ENCODE measurements at regions not wholly inside any gene's neighbourhood (a gene's known extent, or its start where the extent isn't known, plus 50 kb on each side); places are given as distances from the start of the nearest gene placed in this dataset.

DNA sequence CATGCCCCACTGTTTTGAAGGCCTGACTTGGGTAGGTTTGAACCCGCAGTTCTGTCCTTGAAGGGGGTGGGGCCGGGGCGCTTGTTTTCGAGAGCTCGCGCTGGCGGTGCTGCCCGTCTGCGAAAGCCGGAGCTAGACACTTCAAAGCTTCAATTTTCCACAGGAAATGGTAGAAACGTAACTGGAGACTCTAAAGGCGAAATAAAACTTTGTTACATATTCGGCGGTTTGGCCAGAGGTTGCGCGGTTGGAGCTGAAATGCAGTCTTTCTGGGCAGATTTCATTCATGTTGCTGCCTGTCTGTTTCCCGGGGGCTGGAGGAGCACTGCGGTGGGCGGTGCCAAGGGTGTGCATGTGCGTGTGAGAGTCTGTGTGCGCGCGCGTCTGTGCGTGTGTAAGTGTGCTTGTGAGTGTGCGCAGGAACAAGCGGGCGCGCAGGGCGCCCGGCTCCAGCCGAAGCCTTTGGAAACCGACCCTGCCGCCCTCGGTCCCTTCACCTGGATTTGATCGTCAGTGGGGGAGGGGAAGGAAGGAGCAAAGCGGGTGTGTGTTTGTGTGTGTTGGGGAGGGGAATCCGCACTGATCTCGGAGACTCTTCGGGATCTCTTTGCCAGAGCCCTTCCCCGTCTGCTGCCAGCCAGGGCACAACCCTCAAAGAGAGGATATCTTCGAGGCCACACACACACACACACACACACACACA, 227.7 kb upstream of the CRY1 start:
- DNase-seq, result peak; percentile 15

DNA sequence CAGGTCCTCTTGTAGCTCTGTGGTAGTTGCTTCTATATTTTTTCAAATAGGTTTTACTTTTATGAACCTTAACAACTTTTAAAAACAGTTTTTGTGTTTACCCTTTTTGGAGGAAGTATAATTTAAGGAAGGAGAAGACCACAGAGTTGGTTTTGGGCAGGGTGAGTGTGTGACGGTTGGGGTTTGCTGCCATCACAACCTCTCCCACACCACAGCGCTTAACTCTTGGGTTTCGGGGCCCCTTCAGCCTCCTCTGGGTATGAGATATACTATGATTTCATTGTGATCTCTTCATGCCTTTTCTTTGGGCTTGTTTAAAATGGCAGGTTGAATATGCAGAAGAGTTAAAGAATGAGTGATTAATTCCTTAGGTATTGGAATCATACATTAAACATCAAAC, 228.7 kb upstream of the CRY1 start:
- DNase-seq, result no peak

DNA sequence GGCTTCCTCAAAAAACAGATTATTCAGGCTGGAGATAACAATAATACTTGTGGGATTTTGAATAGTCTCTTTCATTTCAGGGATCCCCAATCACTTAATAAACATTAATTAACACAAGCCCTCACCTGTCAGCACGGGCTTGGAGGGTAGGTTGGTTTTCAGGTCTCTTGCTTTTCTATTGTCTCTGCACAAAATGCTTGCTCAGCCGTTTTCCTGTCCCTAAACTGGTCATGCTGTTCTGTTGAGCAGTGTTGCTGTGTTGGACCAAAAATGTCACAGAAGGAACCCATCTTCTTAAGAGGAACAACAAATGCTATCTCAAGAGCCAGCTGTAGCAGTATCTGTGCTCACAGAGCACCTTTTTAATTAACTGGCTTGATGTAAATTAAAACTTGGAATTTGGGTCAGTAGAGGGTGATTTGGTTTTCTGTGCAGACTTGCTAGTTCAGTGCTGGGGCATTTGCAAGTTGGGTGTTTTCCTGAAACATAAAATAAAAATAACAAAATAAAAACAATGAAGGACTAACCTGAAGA, 231.8 kb upstream of the CRY1 start:
- no peak for DNase-seq

DNA sequence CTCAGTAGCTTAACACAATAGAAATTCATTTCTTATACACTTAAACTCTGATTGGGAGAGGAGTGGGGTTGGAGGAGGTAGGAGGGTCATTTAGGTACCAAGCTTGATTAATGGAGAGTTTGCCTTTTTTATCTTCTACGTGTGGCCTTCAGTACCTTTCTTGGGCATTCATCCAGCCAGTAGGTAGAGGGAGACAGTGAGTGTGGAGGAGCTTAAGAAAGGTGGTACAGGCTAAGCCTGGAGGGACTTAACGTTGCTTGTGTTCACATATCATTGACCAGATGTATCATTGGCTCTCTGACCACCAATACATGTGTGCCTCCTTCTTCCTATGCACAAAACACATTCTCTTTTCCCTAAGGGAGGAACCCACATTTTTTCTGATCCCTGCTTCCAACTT, 232.9 kb upstream of the CRY1 start:
- DNase-seq, result no peak

DNA sequence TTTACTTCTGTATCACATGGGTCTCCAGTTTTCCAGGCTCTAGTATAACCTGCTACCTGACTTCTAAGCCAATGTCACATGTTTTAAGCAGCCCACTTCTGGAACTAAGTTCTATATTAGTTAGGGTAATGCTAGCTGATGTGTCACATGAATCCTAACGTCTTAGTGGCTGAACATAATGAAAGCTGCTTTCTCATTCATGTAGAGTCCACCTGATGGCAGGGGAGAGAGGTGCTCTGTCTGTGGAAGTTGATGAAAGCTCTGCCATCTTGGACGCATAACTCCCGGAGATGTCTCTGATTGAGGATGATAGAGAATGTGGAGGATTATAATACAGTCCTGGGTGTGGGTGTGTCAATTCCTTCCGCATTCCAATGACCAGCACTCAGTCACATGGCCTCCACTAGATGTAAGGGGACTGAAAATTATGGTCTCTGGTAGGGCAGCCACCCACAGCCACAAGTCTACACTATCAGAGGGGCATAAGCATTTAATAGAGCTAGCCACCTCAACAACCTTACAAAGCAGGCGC, 234.4 kb upstream of the CRY1 start:
- no peak for DNase-seq

DNA sequence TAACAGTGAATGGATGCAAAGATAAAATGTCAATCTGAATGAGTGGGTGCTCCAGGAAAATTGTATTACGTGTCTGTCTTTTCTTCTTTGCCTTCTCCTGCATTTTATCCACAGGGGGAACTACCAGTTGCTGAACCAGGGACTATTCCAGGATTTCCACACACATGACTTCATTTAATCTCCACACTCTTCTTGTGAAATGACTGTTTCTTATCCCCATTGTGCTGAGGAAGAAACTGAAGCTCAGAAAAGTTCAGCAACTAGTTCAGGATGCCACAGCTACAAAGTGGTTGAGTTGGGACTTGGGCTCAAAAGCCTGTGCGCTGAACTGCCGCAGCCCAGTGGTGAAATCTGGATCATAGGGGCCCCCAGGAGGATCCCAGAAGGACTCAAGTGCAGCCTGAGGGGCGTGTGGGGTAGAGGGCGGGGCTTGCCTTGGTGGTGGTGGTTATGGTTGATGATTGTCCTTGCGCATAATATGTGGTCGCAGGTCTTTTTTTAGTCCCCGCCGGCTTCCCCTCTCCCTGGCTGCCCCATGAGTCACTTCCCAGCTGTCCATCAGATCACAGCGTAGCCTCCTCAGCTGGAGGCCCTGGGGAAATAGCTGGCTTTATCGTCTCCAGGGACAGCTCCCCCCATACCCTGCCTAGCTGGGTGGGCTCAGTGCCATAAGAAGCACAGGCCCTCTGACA, 235.2 kb upstream of the CRY1 start:
- no peak for DNase-seq

DNA sequence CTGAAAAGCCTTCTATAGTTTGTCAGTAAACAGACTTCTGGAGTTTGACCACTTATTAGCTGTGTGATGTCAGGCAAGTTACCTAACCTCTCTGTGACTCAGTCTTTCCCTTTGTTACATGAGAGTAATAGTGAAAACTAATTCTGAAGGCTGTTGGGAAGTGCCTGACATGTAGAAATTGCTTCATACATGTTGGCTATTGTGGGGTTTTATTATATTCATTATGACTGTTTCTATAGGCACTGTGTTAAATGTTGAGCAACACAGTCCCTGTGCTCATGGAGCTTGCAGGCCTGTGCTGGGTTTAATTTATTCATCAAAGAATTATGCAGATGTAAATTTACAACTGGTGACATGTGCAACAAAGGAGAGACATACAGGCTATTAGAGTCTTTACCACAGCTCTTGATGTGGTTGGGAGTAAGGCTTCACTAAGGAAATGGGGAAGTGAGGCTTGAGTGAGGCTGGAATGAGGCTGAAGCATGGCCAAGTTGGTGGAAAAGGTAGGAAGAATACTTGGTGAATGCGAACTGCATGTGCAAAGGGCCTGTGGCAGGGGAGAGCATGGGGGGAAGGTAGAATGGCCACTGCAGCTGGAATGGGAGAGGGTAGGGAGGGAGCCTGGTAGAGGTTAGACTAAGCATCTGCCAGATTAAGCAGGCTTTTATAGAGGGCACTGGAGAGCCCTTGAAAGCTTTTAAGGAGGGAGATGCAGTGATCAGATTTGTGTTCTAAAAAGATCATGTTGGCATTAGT, 236.4 kb upstream of the CRY1 start:
- DNase-seq, result no peak

DNA sequence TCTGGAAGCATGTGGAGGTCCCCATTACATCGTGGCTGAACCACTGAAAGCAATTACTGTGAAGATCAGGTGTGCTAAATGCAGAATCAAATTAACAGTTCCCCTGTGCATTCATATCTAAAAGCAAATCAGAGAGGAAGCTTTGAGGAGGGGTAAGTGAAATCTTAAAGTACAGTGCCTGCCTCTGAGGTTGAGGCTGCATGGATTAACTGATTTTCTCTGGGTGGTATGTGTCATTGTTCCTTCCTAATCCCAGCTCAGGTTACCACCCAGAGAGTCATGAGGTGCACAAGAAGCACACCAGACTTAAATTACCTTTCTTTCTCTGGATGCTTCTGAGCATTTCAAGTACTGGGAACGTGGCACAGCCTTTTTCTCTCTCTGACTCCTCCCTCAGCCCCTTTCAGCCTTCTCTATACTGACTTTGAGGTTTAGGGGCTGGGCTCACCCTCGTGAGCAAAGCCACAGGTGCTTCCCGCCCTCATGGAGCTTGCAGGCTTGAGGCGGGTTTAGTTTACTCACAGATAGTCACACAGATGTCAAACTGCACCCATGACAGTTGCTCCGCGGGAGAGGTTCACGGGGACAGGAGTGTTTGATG, 237.6 kb upstream of the CRY1 start:
- no peak for DNase-seq

DNA sequence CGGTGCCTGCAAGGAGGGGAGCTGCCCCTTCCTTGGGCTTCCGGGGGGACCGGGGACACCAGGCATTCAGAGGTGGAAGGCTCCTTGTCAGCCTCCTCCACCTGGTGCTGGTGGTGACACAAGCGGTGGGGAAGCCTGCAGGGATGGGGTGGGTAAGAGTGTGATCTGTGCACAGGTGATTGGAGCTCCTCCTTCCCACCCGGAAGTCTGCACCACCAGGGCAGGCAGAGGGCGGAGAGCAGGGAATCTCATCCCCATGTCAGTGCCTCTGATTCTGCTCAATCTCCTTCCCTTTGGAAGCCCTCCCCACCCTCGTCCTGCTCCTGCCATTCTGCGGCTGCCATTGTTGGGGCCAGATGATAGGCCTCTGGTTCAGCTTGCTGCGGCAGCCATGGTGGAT, 238.1 kb upstream of the CRY1 start:
- DNase-seq, result no peak

DNA sequence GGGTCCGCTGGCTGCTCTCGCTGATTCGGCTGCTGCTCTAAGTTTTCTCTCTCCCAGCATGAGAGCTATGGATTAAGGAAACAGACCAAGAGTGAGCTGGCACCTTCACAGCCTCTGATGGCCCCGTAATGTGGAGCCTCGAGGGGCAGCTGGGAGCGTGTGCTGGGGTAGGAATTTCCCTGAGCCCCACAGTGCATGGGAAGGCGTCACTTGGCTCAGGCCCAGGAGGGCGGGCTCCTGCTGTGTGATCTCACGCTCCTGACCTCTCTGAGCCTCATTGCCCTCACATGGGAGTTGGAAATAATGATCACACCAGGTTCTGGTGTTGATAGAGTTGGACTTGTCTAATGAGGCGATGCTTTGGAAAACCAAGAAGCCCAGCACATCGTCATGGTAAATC, 238.6 kb upstream of the CRY1 start:
- DNase-seq, result no peak

DNA sequence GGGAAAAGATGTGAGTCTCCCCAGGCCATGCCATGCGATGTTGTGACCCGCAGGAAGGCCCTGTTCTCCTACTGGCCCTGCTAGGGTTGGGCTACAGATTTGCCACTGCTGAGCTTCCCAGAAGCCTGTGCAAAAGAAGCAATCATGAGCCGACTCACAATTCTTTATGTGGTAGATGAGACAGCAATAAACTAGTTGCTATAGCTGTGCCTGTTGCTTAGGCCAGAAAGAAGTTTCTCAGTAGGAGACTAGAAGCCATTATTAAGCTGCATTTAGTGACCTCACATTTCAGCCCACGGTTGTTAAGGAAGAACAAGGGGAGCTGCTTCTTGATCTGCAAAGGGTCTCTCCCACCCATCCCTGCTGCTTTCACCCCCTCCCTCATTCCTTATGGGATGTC, 239.4 kb upstream of the CRY1 start:
- DNase-seq, result no peak

DNA sequence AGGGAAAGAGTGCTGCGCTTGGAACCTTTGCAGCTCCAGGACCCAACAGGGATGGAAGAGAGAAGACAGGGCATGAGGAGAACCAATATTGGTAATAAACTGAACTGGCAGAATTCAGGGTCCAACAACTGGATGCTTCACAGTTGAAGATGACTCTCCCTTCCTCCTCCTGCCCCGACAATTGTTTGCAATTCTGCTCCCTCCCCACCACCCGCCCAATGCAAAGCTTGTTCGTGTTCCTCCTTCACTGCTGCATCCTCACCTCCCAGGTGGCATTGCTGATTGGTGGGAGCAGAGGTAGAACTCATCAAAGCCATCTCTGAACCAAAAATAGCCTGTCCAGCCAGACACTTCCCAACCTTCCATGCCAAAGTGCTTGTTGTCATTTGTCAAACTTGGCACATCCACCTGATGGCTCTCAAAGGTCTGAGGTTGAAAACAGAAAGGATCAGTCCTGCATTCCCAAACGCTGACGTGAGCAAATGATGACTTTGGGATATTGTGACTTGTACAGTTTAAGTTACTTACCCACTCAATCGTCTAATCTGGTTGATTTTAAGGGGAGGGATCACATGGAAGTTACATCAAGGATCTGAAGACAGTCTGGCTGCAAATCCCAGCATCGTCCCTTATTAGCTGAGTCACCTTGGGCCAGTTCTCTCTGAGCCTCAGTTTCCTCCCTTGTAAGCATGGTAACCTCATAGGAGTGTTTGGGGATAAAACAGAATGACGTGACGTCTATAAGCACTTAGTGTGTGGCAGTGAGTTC, 242.6 kb upstream of the CRY1 start:
- DNase-seq, result no peak

DNA sequence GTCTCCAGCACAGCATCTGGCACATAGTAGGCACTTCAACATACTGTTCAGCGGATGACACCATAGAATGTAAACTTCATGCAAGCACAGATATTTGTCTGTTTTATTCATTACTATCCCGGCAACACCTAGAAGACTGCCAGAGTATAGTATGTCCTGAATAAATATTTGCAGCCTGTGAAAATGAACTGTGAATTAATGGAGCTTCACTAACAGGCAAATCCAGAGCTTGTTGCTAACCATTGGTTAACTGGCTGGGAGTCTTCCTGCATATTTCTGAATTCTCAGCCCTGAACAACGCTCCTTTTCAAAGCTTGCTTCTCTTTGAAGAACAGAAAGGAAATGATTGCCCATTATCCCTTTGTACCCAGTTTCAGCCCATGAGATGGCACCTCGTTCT, 243.3 kb upstream of the CRY1 start:
- DNase-seq, result no peak

DNA sequence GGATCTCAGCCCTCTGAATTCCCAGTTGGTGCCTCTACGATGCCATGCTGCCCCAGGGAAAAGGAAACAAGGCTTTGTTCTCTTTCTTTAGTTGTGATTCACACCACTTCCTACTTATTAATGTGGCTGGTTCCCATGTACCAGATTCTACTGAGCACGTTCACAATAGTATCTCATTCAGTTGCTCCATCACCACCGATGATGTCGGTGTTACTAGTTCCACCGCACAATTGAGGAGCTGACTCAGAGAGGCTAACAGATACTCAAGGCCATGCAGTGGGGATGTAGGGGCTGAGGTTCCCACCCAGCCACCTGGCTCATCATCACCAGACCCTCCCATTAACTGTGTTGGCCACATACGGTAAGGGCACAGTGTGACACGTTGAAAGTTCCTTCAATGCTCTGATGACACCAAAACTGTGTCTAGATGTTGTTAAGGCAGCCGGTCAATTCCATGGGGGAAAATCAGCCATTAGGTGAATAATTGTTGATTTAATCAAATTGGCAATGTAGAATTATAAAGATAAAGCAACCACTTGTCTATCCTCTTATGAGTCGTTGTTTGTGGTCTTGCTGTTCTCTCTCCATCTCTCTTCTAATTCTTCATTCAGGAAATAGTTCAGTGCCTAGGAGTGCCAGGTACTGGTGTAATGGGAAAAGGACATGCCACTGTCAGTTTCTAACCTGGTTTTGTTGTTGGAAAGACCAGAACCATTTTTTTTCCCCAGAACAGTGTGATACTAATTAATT, 244.2 kb upstream of the CRY1 start:
- DNase-seq, result no peak

DNA sequence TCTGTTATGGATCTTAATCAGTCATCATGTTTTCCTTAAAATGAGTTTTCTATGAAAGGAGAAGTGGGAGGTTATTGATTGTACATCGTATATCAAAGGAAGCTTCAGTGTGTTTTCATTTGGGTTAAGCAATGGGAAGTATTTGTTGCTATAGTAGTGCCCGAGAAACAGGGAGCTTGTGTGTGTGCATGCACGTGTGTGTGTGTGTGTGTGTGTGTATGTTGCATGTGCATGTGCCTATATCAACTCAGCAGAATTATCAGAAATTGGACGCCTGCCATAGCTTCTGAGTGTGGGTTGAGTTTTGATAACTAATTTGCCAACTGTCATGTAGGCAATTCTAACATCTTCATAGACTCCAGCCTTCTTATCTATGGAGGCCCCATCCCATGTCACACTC, 246.1 kb upstream of the CRY1 start:
- DNase-seq, result no peak

DNA sequence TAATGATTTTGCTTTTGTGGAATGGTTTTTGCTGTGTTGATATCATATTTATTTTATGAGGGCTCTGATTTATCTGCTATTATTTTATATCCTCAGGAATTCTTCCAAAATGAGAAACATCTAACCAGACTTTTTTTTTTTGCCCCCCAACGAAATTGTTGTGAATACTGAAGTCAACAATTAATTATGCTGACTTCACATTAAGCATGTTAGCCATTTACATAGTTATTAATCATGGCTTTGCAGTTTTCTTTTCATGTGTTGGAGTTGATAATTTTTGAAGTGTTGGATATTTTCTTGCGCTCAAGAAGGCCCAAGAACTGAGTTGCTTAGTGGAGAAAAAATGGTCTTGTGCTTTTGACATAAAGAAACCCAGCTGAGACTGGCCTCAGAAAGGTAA, 246.6 kb upstream of the CRY1 start:
- no peak for DNase-seq

DNA sequence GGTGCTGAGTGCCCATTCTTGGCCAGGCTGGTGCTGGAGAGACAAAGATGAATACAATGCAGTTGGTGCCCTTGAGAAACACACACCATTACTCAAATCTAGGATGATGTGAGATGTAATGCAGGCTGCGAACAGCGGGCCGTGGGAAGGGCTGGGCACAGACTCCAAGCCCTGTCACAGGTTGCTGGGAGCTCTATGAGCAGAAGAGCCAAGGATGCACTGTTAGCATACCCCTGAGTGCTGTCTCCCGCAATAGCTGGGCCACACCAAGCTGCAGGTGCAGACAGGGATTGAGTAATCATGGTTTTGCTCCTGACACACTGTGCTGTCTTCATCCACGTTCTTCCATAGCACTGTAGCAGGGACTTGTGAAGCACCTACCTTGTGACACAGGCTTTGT, 247.5 kb upstream of the CRY1 start:
- no peak for DNase-seq

DNA sequence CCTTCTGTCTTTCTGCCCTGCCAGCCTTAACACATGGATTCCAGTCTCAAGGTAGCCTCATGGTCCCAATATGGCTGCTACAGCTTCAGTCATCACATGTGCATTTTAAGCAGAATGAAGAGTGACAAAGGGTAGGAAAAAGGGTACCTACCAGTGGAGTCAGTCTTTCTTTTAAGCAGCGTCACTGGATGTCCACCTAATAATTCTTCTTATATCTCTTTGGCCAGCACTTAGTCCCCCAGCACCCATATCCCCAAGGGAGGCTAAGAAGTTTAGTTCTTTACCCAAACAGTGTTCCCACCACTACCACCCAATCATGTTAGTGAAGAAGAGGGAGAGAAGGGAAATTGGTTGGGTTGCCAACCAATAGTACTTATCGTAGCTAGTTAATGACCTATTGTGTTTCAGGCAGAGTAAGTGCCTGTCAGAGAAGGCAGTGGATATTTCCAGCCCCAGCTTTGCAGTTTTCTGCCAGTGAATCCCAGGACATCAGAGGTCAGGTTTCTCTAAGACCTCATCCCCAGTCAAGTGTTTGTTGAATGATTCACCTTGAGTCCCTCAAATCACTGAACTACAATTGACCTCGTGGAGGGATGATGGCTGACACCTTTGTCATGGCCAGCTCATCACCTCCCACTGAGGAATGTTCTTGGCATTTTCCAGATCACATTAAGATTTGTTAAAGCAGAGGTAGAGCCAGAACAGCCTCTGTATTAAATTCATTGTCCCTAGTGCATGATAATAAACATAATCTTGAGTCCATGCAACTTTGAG, 250.9 kb upstream of the CRY1 start:
- no peak for DNase-seq

DNA sequence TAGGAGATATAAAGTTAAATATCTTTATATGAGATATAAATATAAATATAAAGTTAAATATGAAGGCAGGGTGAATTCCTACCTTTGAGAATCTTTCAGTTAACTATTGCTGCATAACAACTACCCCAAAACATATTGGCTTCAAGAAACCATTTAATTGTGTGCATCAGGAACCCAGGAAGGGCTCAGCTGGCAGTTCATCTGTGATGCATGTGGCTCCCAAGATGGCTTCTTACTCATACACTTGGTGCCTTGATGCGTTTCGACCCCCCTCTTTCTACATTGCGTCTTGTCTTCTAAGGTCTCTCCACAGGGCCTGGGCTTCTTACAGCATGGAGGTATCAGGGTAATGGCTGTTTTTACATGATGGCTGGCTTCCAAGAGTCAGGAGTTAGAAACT, 253.9 kb upstream of the CRY1 start:
- DNase-seq, result no peak

DNA sequence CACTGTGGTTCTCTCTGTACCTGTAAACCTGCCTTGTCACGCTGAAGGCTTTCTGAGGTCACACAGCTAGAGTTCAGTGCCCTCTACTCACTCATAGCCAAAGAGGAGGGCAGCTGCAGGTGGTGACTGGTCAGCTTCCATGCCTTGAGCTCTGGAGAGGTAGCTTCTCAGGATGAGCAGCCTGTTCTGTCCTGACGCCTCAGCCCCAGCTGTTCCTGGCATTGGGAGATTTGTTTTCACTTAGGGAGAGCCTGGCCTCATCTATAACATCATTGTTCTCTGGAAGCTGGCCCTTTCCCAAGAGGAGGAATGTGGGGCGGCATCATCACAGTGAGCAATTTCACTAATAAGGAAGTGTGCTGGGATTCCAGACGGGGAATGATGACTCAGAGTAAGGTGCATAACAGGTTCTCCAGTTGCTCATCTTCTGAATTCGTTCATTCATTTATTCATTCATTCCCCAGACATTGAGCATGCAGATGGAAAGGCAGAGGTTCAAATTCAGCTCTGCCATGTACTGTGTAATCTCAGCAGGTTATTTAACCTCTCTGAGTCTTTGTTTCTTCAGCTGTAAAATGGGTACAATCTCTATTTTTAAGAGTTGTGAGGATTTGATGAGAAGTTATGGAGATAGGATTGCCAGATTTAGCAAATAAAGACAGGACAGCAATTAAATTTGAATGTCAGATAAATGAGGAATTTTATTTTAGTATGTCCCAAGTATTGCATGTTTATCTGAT, 255.8 kb upstream of the CRY1 start:
- peak; percentile 7 for DNase-seq
